22Rv1 (cell line): ENCODE measurements at regions not wholly inside any gene's neighbourhood (a gene's known extent, or its start where the extent isn't known, plus 50 kb on each side); places are given as distances from the start of the nearest gene placed in this dataset.

Experiments
- H3K27ac ChIP-seq: fragments of 450-650 bp; 2 replicates; pipeline ENCODE4 v1.5.1; 2017
- CTCF ChIP-seq: fragments of 450-650 bp; IDR thresholded peaks from 2 replicates; pipeline ENCODE4 v1.5.1; 2017; ENCODE audit warnings: mild to moderate bottlenecking
- ZFX ChIP-seq: fragments of 450-650 bp; IDR thresholded peaks from 2 replicates; pipeline ENCODE4 v1.6.1; 2017; ENCODE audit warnings: antibody characterized with exemption, borderline replicate concordance

- TF ChIP-seq CTCF (no peak), ZFX (no peak)
- H3K27ac ChIP-seq = no peak overlapping the region
These were observed 575.5 kb downstream of the PRKD1 start for GRCh38 chr14:29351996-29352705.

GRCh38 chr14:29352706-29353080 is 575.0 kb downstream of the PRKD1 start:
- TF ChIP-seq CTCF = no peak
- TF ChIP-seq ZFX = no peak
- no peak overlapping the region for H3K27ac ChIP-seq

GRCh38 chr14:29353513-29353912 is 574.1 kb downstream of the PRKD1 start:
- no peak for TF ChIP-seq ZFX
- TF ChIP-seq CTCF = no peak
- H3K27ac ChIP-seq = no peak overlapping the region

DNA sequence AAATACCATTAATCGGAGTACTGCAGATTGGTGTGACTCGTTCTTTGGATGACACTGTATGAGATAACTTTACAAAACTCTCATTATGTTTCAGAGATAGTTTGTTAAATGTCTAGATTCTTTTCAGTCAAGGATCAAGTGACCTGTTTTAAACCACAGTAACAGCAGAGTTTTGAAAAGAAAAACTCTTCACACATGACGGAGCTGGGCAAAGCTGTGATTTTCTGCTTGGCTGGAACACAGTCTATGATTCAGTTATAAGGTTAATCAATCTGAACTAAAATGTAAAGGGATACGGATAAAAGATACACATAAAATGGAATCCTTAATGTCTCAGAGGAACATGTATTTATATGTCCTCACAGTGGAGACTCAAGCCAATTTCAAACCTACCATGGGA is 573.2 kb downstream of the PRKD1 start:
- no peak for TF ChIP-seq CTCF
- no peak for TF ChIP-seq ZFX
- H3K27ac ChIP-seq = no peak overlapping the region

DNA sequence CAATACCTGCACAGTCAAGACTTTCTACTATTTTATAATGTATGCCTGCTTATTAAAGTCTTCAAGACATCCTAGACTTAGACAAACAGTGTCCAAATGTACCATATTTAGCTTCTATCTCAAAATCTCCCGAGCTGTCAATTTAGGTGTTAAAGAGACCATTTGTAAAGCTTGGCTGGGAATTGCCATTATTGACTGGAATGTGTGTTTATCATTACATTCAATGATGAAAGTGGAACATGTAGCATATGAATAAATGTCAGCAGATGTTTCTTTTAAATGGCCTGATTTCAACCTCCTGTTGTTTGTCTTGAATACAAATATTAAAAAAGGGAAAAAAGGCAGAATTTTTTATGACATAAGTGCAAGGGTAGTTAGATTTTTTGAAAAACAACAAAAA is 572.3 kb downstream of the PRKD1 start:
- TF ChIP-seq ZFX = no peak
- TF ChIP-seq CTCF = no peak
- H3K27ac ChIP-seq = no peak overlapping the region

- TF ChIP-seq ZFX (no peak), CTCF (no peak)
- H3K27ac ChIP-seq = no peak overlapping the region
These were observed 571.8 kb downstream of the PRKD1 start for GRCh38 chr14:29355846-29356245.

GRCh38 chr14:29360656-29361055 is 567.0 kb downstream of the PRKD1 start:
- TF ChIP-seq CTCF (no peak), ZFX (no peak)
- no peak overlapping the region for H3K27ac ChIP-seq
